Heart right ventricle (tissue), 16 donors: ENCODE measurements at regions not wholly inside any gene's neighbourhood (a gene's known extent, or its start where the extent isn't known, plus 50 kb on each side); places are given as distances from the start of the nearest gene placed in this dataset.
"Not testable (repeated sequence)": the region's sequence is repeated elsewhere in the genome, so short reads cannot be mapped to it uniquely, and the experiment has no call there.

ENCODE experiments used
- ATAC-seq, 8 donors: fragments of 200-7000 bp; cut with Tn5 transposase; one replicate each; pipeline ENCODE4 v1.9.1; 2020; ENCODE audit warnings: mild to moderate bottlenecking in 8 of 8, moderate library complexity in 8 of 8, moderate number of reproducible peaks in 1 of 8
- DNase-seq, 2 donors: peaks; one replicate each; pipeline ENCODE4 v3.0.0-alpha.2; 2020
- H3K27ac ChIP-seq, 10 donors: fragments of 200-600 bp; sonication (generic) in 2 of 10; one replicate each; pipeline versions ENCODE4 v1.5.0 to v1.8.0; 2020 to 2022; ENCODE audit warnings: mild to moderate bottlenecking in 3 of 10
- H3K27me3 ChIP-seq, 7 donors: fragments of 200-600 bp; one replicate each; pipeline ENCODE4 v1.8.0; 2021 to 2022; ENCODE audit warnings: mild to moderate bottlenecking in 2 of 7
- H3K36me3 ChIP-seq, 9 donors: fragments of 200-600 bp; sonication (generic) in 1 of 9; one replicate each; pipeline versions ENCODE4 v1.5.0 to v1.8.0; 2020 to 2022; ENCODE audit warnings: mild to moderate bottlenecking in 2 of 9
- H3K4me1 ChIP-seq, 9 donors: fragments of 200-600 bp; sonication (generic) in 1 of 9; one replicate each; pipeline versions ENCODE4 v1.5.0 to v1.8.0; 2020 to 2022; ENCODE audit warnings: mild to moderate bottlenecking in 4 of 9
- H3K4me3 ChIP-seq, 10 donors: fragments of 200-600 bp; sonication (generic) in 2 of 10; one replicate each; pipeline versions ENCODE4 v1.5.0 to v1.8.0; 2020 to 2022; ENCODE audit warnings: mild to moderate bottlenecking in 7 of 10, moderate library complexity in 2 of 10
- H3K9me3 ChIP-seq, 11 donors: fragments of 200-600 bp in 10 of 11; sonication (generic) in 2 of 11; one replicate each; pipeline versions ENCODE4 v1.5.0 to v1.8.0; 2013 to 2022; ENCODE audit warnings: mild to moderate bottlenecking in 2 of 11, control low read depth in 1 of 11, moderate library complexity in 1 of 11
- CTCF ChIP-seq, 9 donors: fragments of 200-600 bp; sonication (generic) in 2 of 9; IDR thresholded peaks; one replicate each; pipeline versions ENCODE4 v1.5.0 to v1.8.0; 2021 to 2022; ENCODE audit warnings: antibody characterized with exemption in 9 of 9, mild to moderate bottlenecking in 5 of 9, moderate library complexity in 1 of 9
- WGBS, 2 donors: extraction: QIAGEN DNeasy Blood & Tissue Kit; methylation state at CpG; one replicate each; pipeline ENCODE4 v1.1.7; 2013; ENCODE audit warnings: inconsistent platforms in 1 of 2; 5-methylcytosine and 5-hydroxymethylcytosine counted together
- intact Hi-C, 10 donors: fragments of 100-400 bp; cut with DNase I; formaldehyde crosslinking; loops; one replicate each; pipeline versions ENCODE4 v1.11.1 to v1.14.2; 2022
- donor health status: Arrhythmogenic right ventricular cardiomyopathy.
- donor health status: ischemic (EF 13 %, LVEDD 7.1; RV severe dilation, severe dysfunction).
- donor health status: healthy with polysubstance abuse.
- donor health status: DM: no; HTN: yes; CAD: no.
- donor health status: DM: no; HTN: no; CAD: no.
- donor health status: ischemic (EF 25% LVEDD 6.9; RV normal size, moderate dysfunction).
- donor health status: ischemic (EF 25% LVEDD 5.7; RV mildly dilated, moderate dysfunction).
- donor health status: healthy.
- donor health status: DM: yes; HTN: yes; CAD: no.
- donor health status: Ischemic cardiomyopathy.
- donor health status: ischemic (EF 35%, LVEDD 5.7; RV mildly dilated, moderate dysfunction).
- donor health status: nonischemic (EF 11% LVEDD 7.7; RV severe dilation, severe dysfunction).
- donor health status: DM: yes; HTN: yes; CAD: no.
- donor health status: PGD.
- donor health status: ischemic (EF 29% LVEDD 5.4; RV normal size, mild dysfunction).
- donor health status: nonischemic (EF 23%, LVEDD 6.1; RV moderate dilation, normal function).

- Histone ChIP-seq H3K27me3 (no peaks in the 10 kb centered on the region), H3K27ac (no peak overlapping the region), H3K4me1 (no peaks in the 10 kb centered on the region), H3K36me3 (no peaks in the 10 kb centered on the region), H3K4me3 (no peak overlapping the region), H3K9me3 (no peaks in the 10 kb centered on the region)
- no peak for TF ChIP-seq CTCF (IDR thresholded peaks at IDR 0.05)
- DNase-seq (no peak), ATAC-seq (no peak)
- intact Hi-C loops = no loop called here
- WGBS, 2 donors = 81 to 92% methylated on average over 1 of the region's 1 CpG
Measured at GRCh38 chr1:96466842-96467241, 254.7 kb upstream of the PTBP2 start.

DNA sequence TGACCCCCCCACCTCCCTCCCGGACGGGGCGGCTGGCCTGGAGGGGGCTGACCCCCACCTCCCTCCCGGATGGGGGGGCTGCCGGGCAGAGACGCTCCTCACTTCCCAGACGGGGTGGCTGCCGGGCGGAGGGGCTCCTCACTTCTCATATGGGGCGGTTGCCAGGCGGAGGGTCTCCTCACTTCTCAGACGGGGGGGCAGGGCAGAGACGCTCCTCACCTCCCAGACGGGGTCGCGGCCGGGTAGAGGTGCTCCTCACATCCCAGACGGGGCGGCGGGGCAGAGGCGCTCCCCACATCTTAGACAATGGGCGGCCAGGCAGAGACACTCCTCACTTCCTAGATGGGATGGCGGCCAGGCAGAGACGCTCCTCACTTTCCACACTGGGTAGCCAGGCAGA lies 251.9 kb upstream of the PTBP2 start:
- H3K27me3 ChIP-seq, H3K9me3 ChIP-seq, H3K36me3 ChIP-seq, DNase-seq, ATAC-seq, H3K4me3 ChIP-seq, intact Hi-C loops, H3K4me1 ChIP-seq, H3K27ac ChIP-seq: not testable (repeated sequence)
- WGBS, 2 donors = 93 to 99% methylated on average over 13 to 16 of the region's 24 CpGs

- ATAC-seq = no peak
- DNase-seq = no peak
- intact Hi-C loops = no loop called here
- Histone ChIP-seq H3K4me3 (no peak overlapping the region), H3K4me1 (no peaks in the 10 kb centered on the region), H3K27ac (no peak overlapping the region), H3K27me3 (no peaks in the 10 kb centered on the region), H3K9me3 (no peaks in the 10 kb centered on the region), H3K36me3 (no peaks in the 10 kb centered on the region)
- no peak for TF ChIP-seq CTCF (IDR thresholded peaks at IDR 0.05)
Measured at GRCh38 chr1:96472471-96472870, 249.1 kb upstream of the PTBP2 start.

- H3K9me3 ChIP-seq = no peaks in the 10 kb centered on the region
- H3K36me3 ChIP-seq = no peaks in the 10 kb centered on the region
- intact Hi-C loops = no loop called here
- H3K4me1 ChIP-seq = no peaks in the 10 kb centered on the region
- TF ChIP-seq CTCF (IDR thresholded peaks at IDR 0.05) = no peak
- no peak for DNase-seq
- peaks cover 0 to 4% (median 0%) of the 10 kb centered on the region in 7 donors for H3K27me3 ChIP-seq
- H3K27ac ChIP-seq = no peak overlapping the region
- ATAC-seq = no peak
- no peak overlapping the region for H3K4me3 ChIP-seq
- WGBS, 2 donors = 59 to 66% methylated on average over 9 of the region's 9 CpGs
Measured at GRCh38 chr1:96473791-96474434, 247.7 kb upstream of the PTBP2 start.

- WGBS, 2 donors = 72 to 78% methylated on average over 7 of the region's 7 CpGs
- peaks cover 0 to 4% (median 0%) of the 10 kb centered on the region in 7 donors for H3K27me3 ChIP-seq
- no peak for DNase-seq
- no peaks in the 10 kb centered on the region for H3K4me1 ChIP-seq
- no peaks in the 10 kb centered on the region for H3K36me3 ChIP-seq
- intact Hi-C loops = no loop called here
- H3K27ac ChIP-seq = no peak overlapping the region
- no peak for TF ChIP-seq CTCF (IDR thresholded peaks at IDR 0.05)
- no peaks in the 10 kb centered on the region for H3K9me3 ChIP-seq
- H3K4me3 ChIP-seq = no peak overlapping the region
- ATAC-seq = no peak
Measured at GRCh38 chr1:96474985-96475743, 246.4 kb upstream of the PTBP2 start.
